A549 (cell line): ENCODE measurements at regions not wholly inside any gene's neighbourhood (a gene's known extent, or its start where the extent isn't known, plus 50 kb on each side); places are given as distances from the start of the nearest gene placed in this dataset.

Experiments used
- CTCF ChIP-seq: fragments of >200 bp; sonication (Bioruptor Twin); formaldehyde crosslinking; IDR thresholded peaks from 3 replicates; pipeline ENCODE4 v1.5.1; 2016
- EP300 ChIP-seq, 2 experiments: fragments of >200 bp; sonication (Bioruptor Twin); formaldehyde crosslinking; IDR thresholded peaks; 2 replicates in 1 of 2; 3 replicates in 1 of 2; pipeline ENCODE4 v1.6.1; 2016 to 2017
- GATA3 ChIP-seq: IDR thresholded peaks from 2 replicates; pipeline ENCODE4 v1.6.1; 2012; ENCODE audit warnings: borderline replicate concordance
- POLR2AphosphoS2 ChIP-seq: conservative IDR thresholded peaks from 2 replicates; pipeline ENCODE4 v1.6.1; 2012; ENCODE audit warnings: low read length, improper control_type of control experiment, inconsistent platforms
- TF ChIP-seq, protein P1 (sequence below): IDR thresholded peaks from 2 replicates; pipeline ENCODE4 v1.6.1; 2012

DNA sequence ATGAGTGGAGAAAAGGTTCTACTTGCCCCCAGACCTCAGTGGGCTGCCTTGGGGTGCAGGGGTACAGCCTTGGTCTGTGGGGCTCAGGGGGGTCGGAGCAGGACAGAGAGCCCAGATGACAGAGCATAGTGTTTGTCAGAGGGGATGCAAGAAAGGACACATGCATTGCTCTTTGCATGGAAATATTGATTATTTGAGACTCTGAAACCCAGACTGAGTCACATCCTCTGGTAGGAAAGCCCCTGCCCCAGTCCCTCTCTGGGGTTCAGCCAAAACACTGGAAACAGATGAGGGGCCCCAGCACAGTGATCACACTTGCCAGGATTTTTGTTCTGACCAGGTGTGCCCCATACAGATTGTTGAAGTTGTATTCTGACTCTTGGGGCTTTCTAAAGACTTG is 1094.4 kb downstream of the BCL11B start:
- TF ChIP-seq GATA3 (no peak), CTCF (no peak), EP300 (IDR thresholded peaks at IDR 0.05) (no peak), POLR2AphosphoS2 (no peak)
- TF ChIP-seq, protein P1, sequence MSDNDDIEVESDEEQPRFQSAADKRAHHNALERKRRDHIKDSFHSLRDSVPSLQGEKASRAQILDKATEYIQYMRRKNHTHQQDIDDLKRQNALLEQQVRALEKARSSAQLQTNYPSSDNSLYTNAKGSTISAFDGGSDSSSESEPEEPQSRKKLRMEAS = no peak
